GM12874 (cell line): ENCODE measurements at regions not wholly inside any gene's neighbourhood (a gene's known extent, or its start where the extent isn't known, plus 50 kb on each side); places are given as distances from the start of the nearest gene placed in this dataset.

Experiments
- TF ChIP-seq, protein P1 (sequence below): IDR thresholded peaks from 2 replicates; pipeline ENCODE4 v1.5.1; 2011; ENCODE audit warnings: low read depth, mild to moderate bottlenecking, control low read depth, low read length, moderate library complexity; ENCODE audit not compliant: insufficient read depth

DNA sequence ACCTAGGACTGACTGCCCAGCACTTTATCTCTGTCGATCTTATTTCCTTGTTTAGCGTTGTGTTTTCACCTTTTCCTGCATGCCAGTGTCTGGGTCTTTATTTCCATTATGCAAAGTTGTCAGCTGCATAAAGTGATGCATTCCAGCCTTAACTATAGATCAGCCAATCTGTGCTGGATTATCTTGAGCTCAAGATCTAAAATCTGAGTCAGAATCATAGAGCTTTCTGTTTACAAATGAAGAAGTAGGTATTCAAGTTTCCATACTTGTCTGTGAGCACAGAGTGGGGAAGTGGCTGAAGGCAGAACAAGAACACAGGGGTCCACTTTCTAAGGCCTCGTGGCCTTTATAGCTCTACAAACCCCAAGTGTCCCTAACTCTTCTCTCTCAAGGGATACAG is 82.4 kb upstream of the PLCL2 start:
- TF ChIP-seq, protein P1, sequence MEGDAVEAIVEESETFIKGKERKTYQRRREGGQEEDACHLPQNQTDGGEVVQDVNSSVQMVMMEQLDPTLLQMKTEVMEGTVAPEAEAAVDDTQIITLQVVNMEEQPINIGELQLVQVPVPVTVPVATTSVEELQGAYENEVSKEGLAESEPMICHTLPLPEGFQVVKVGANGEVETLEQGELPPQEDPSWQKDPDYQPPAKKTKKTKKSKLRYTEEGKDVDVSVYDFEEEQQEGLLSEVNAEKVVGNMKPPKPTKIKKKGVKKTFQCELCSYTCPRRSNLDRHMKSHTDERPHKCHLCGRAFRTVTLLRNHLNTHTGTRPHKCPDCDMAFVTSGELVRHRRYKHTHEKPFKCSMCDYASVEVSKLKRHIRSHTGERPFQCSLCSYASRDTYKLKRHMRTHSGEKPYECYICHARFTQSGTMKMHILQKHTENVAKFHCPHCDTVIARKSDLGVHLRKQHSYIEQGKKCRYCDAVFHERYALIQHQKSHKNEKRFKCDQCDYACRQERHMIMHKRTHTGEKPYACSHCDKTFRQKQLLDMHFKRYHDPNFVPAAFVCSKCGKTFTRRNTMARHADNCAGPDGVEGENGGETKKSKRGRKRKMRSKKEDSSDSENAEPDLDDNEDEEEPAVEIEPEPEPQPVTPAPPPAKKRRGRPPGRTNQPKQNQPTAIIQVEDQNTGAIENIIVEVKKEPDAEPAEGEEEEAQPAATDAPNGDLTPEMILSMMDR, result no peak

DNA sequence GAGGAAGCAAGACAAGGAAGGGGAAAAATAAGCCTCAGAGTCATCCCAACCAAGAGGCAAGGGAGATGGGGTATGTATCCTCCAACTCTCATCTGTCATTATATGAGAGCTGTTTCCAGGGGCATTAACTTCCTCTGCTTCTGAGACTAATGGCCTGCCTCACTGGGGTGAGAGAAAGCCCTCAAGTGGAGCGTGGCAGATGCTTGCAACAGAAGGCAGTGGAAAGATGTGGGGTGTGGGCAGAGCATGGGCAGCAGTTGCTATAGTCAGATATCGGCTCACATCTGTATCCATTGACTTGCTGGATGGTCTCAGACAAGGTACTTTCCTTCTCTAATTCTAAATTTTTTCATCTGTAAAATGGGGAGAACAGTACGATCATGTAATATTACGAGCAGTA is 81.7 kb upstream of the PLCL2 start:
- TF ChIP-seq, protein P1, result no peak

GRCh38 chr3:16807391-16807790 is 77.4 kb upstream of the PLCL2 start:
- TF ChIP-seq, protein P1, result no peak

- TF ChIP-seq, protein P1, result no peak
Observed at GRCh38 chr3:16808393-16809107, 76.2 kb upstream of the PLCL2 start.

GRCh38 chr3:16809482-16809881 is 75.3 kb upstream of the PLCL2 start:
- TF ChIP-seq, protein P1, result no peak

DNA sequence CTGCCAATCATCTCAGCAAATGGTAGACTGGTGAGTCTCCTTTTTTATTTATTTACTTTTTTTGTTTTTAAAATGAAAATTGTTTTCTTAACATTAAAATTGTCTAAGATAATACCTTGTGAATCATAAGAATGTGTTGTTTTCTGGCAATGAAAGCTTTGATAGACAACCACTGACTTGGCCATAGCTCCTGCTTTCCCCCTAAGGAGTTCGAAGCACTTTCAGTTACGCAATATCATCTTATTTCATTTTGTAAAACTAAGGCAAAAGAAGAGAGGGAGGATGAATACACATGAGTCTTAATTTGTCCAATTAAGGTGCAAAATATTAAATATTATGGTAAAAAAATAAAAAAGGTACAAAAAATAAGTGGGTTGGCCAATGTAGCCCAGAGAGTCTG is 74.8 kb upstream of the PLCL2 start:
- TF ChIP-seq, protein P1, result no peak

- TF ChIP-seq, protein P1, result no peak
Observed at GRCh38 chr3:16810593-16811367, 74.0 kb upstream of the PLCL2 start.
